ENCODE measurements at regions not wholly inside any gene's neighbourhood (a gene's known extent, or its start where the extent isn't known, plus 50 kb on each side); places are given as distances from the start of the nearest gene placed in this dataset.

DNA sequence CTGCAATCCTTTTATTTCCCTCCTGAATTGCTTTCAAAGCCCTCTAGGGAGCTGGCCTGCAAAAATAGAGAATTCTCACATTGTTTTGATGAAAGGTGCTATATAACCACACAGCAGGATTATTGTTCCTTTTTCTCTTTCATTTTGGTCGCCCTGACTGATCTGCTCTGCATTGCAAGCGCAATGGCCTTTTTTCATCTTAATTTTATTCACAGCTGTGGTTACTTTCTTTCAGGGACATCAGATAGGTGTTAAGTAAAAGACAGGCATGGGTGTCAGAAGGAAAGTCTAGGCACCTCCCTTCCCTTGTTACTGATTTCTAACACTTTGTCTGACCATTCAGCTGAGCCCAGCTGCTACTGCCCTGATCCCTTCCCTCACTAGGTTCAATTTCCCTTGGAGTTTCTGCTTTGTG lies 850.5 kb upstream of the MAP3K7 start:
- TF ChIP-seq, protein P1, sequence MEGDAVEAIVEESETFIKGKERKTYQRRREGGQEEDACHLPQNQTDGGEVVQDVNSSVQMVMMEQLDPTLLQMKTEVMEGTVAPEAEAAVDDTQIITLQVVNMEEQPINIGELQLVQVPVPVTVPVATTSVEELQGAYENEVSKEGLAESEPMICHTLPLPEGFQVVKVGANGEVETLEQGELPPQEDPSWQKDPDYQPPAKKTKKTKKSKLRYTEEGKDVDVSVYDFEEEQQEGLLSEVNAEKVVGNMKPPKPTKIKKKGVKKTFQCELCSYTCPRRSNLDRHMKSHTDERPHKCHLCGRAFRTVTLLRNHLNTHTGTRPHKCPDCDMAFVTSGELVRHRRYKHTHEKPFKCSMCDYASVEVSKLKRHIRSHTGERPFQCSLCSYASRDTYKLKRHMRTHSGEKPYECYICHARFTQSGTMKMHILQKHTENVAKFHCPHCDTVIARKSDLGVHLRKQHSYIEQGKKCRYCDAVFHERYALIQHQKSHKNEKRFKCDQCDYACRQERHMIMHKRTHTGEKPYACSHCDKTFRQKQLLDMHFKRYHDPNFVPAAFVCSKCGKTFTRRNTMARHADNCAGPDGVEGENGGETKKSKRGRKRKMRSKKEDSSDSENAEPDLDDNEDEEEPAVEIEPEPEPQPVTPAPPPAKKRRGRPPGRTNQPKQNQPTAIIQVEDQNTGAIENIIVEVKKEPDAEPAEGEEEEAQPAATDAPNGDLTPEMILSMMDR (IDR thresholded peaks at IDR 0.05): no peak
- no peak for TF ChIP-seq POLR2A (IDR thresholded peaks at IDR 0.05)

Measured in body of pancreas (tissue), 4 donors.